ENCODE measurements at regions not wholly inside any gene's neighbourhood (a gene's known extent, or its start where the extent isn't known, plus 50 kb on each side); places are given as distances from the start of the nearest gene placed in this dataset.

DNA sequence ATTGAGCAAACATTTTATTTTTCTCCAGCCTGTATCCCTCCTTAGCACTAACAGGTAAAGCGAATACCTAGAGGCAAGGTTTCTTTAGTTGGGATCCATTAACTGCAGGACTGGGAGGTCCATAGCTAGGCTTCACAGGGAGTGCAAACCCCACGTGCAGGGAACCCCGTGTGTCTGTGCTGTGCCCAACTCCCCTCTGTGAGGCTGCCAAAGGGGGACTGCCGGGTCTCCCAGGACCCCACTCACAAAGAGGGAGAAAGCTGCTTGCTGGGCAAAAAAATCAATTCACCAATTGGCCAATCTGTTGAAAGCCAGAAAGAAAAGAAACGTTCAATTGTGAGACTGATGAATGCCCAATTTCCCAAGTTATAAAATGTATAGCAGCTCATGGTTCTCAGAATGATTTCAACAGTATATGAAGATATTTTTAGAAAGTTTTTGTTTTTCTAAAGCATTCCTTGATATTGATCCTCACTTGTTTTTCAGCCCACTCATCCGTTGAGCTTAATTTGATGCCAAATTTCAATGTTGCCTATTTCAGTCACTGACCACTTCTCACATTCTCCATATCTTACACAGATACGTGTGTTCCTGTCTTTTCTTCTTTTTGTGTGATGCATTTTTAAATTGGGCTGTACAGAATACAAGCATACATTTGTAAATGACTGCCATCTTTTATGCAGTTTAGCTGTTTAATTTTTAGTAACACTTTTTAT lies 202.7 kb upstream of the PRSS58 start:
- Mint-ChIP-seq H3K4me3 (no peak overlapping the region), H3K36me3 (no peaks in the 10 kb centered on the region), H3K9me3 (no peaks in the 10 kb centered on the region), H3K4me1 (peaks cover 13% of the 10 kb centered on the region), H3K27ac (no peak overlapping the region), H3K27me3 (ENCODE audit: low read depth) (no peaks in the 10 kb centered on the region; the same call in 1 of the 2 replicates)
- CTCF ChIA-PET = interaction anchor here (0.7 to 5.2 kb wide), 17 partner anchors 8 to 323 kb away, joined by 3 to 39 read pairs (median 7); no protein-coding TSS in a partner anchor
- DNase-seq (ENCODE audit: low spot score) (no peak), ATAC-seq (no peak)
- POLR2A ChIA-PET = no interaction called here
- TF ChIP-seq TP53 (CRISPR knock-in tag; IDR thresholded peaks at IDR 0.05) (no peak), EMX1 (CRISPR knock-in tag; IDR thresholded peaks at IDR 0.05) (no peak), SMAD4 (CRISPR knock-in tag; IDR thresholded peaks at IDR 0.05) (no peak), RORB (CRISPR knock-in tag; IDR thresholded peaks at IDR 0.05) (no peak), TCF7 (CRISPR knock-in tag; IDR thresholded peaks at IDR 0.05; ENCODE audit: low read depth) (no peak), NR2C2 (CRISPR knock-in tag; IDR thresholded peaks at IDR 0.05) (no peak), ZNF423 (CRISPR knock-in tag; IDR thresholded peaks at IDR 0.05) (no peak), RELA (CRISPR knock-in tag; IDR thresholded peaks at IDR 0.05; ENCODE audit: borderline replicate concordance) (no peak), ZNF138 (CRISPR knock-in tag; conservative IDR thresholded peaks at IDR 0.05) (no peak), ZNF416 (CRISPR knock-in tag; IDR thresholded peaks at IDR 0.05) (no peak)
- TF ChIP-seq, protein P1, sequence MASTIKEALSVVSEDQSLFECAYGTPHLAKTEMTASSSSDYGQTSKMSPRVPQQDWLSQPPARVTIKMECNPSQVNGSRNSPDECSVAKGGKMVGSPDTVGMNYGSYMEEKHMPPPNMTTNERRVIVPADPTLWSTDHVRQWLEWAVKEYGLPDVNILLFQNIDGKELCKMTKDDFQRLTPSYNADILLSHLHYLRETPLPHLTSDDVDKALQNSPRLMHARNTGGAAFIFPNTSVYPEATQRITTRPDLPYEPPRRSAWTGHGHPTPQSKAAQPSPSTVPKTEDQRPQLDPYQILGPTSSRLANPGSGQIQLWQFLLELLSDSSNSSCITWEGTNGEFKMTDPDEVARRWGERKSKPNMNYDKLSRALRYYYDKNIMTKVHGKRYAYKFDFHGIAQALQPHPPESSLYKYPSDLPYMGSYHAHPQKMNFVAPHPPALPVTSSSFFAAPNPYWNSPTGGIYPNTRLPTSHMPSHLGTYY (CRISPR knock-in tag; IDR thresholded peaks at IDR 0.05) = no peak
- TF ChIP-seq, protein P2, sequence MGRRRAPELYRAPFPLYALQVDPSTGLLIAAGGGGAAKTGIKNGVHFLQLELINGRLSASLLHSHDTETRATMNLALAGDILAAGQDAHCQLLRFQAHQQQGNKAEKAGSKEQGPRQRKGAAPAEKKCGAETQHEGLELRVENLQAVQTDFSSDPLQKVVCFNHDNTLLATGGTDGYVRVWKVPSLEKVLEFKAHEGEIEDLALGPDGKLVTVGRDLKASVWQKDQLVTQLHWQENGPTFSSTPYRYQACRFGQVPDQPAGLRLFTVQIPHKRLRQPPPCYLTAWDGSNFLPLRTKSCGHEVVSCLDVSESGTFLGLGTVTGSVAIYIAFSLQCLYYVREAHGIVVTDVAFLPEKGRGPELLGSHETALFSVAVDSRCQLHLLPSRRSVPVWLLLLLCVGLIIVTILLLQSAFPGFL (CRISPR knock-in tag; IDR thresholded peaks at IDR 0.05; ENCODE audit: borderline replicate concordance) = no peak
- TF ChIP-seq, protein P3, sequence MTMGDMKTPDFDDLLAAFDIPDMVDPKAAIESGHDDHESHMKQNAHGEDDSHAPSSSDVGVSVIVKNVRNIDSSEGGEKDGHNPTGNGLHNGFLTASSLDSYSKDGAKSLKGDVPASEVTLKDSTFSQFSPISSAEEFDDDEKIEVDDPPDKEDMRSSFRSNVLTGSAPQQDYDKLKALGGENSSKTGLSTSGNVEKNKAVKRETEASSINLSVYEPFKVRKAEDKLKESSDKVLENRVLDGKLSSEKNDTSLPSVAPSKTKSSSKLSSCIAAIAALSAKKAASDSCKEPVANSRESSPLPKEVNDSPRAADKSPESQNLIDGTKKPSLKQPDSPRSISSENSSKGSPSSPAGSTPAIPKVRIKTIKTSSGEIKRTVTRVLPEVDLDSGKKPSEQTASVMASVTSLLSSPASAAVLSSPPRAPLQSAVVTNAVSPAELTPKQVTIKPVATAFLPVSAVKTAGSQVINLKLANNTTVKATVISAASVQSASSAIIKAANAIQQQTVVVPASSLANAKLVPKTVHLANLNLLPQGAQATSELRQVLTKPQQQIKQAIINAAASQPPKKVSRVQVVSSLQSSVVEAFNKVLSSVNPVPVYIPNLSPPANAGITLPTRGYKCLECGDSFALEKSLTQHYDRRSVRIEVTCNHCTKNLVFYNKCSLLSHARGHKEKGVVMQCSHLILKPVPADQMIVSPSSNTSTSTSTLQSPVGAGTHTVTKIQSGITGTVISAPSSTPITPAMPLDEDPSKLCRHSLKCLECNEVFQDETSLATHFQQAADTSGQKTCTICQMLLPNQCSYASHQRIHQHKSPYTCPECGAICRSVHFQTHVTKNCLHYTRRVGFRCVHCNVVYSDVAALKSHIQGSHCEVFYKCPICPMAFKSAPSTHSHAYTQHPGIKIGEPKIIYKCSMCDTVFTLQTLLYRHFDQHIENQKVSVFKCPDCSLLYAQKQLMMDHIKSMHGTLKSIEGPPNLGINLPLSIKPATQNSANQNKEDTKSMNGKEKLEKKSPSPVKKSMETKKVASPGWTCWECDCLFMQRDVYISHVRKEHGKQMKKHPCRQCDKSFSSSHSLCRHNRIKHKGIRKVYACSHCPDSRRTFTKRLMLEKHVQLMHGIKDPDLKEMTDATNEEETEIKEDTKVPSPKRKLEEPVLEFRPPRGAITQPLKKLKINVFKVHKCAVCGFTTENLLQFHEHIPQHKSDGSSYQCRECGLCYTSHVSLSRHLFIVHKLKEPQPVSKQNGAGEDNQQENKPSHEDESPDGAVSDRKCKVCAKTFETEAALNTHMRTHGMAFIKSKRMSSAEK (CRISPR knock-in tag; IDR thresholded peaks at IDR 0.05; ENCODE audit: borderline replicate concordance) = no peak
- TF ChIP-seq, protein P4, sequence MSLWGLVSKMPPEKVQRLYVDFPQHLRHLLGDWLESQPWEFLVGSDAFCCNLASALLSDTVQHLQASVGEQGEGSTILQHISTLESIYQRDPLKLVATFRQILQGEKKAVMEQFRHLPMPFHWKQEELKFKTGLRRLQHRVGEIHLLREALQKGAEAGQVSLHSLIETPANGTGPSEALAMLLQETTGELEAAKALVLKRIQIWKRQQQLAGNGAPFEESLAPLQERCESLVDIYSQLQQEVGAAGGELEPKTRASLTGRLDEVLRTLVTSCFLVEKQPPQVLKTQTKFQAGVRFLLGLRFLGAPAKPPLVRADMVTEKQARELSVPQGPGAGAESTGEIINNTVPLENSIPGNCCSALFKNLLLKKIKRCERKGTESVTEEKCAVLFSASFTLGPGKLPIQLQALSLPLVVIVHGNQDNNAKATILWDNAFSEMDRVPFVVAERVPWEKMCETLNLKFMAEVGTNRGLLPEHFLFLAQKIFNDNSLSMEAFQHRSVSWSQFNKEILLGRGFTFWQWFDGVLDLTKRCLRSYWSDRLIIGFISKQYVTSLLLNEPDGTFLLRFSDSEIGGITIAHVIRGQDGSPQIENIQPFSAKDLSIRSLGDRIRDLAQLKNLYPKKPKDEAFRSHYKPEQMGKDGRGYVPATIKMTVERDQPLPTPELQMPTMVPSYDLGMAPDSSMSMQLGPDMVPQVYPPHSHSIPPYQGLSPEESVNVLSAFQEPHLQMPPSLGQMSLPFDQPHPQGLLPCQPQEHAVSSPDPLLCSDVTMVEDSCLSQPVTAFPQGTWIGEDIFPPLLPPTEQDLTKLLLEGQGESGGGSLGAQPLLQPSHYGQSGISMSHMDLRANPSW (CRISPR knock-in tag; conservative IDR thresholded peaks at IDR 0.05; ENCODE audit: low read depth) = no peak
- TF ChIP-seq, protein P5, sequence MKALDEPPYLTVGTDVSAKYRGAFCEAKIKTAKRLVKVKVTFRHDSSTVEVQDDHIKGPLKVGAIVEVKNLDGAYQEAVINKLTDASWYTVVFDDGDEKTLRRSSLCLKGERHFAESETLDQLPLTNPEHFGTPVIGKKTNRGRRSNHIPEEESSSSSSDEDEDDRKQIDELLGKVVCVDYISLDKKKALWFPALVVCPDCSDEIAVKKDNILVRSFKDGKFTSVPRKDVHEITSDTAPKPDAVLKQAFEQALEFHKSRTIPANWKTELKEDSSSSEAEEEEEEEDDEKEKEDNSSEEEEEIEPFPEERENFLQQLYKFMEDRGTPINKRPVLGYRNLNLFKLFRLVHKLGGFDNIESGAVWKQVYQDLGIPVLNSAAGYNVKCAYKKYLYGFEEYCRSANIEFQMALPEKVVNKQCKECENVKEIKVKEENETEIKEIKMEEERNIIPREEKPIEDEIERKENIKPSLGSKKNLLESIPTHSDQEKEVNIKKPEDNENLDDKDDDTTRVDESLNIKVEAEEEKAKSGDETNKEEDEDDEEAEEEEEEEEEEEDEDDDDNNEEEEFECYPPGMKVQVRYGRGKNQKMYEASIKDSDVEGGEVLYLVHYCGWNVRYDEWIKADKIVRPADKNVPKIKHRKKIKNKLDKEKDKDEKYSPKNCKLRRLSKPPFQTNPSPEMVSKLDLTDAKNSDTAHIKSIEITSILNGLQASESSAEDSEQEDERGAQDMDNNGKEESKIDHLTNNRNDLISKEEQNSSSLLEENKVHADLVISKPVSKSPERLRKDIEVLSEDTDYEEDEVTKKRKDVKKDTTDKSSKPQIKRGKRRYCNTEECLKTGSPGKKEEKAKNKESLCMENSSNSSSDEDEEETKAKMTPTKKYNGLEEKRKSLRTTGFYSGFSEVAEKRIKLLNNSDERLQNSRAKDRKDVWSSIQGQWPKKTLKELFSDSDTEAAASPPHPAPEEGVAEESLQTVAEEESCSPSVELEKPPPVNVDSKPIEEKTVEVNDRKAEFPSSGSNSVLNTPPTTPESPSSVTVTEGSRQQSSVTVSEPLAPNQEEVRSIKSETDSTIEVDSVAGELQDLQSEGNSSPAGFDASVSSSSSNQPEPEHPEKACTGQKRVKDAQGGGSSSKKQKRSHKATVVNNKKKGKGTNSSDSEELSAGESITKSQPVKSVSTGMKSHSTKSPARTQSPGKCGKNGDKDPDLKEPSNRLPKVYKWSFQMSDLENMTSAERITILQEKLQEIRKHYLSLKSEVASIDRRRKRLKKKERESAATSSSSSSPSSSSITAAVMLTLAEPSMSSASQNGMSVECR (CRISPR knock-in tag; IDR thresholded peaks at IDR 0.05; ENCODE audit: borderline replicate concordance) = no peak
- TF ChIP-seq, protein P6, sequence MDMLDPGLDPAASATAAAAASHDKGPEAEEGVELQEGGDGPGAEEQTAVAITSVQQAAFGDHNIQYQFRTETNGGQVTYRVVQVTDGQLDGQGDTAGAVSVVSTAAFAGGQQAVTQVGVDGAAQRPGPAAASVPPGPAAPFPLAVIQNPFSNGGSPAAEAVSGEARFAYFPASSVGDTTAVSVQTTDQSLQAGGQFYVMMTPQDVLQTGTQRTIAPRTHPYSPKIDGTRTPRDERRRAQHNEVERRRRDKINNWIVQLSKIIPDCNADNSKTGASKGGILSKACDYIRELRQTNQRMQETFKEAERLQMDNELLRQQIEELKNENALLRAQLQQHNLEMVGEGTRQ (CRISPR knock-in tag; IDR thresholded peaks at IDR 0.05) = no peak
- TF ChIP-seq, protein P7, sequence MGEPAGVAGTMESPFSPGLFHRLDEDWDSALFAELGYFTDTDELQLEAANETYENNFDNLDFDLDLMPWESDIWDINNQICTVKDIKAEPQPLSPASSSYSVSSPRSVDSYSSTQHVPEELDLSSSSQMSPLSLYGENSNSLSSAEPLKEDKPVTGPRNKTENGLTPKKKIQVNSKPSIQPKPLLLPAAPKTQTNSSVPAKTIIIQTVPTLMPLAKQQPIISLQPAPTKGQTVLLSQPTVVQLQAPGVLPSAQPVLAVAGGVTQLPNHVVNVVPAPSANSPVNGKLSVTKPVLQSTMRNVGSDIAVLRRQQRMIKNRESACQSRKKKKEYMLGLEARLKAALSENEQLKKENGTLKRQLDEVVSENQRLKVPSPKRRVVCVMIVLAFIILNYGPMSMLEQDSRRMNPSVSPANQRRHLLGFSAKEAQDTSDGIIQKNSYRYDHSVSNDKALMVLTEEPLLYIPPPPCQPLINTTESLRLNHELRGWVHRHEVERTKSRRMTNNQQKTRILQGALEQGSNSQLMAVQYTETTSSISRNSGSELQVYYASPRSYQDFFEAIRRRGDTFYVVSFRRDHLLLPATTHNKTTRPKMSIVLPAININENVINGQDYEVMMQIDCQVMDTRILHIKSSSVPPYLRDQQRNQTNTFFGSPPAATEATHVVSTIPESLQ (CRISPR knock-in tag; IDR thresholded peaks at IDR 0.05) = no peak
- TF ChIP-seq, protein P8, sequence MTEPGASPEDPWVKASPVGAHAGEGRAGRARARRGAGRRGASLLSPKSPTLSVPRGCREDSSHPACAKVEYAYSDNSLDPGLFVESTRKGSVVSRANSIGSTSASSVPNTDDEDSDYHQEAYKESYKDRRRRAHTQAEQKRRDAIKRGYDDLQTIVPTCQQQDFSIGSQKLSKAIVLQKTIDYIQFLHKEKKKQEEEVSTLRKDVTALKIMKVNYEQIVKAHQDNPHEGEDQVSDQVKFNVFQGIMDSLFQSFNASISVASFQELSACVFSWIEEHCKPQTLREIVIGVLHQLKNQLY (CRISPR knock-in tag; IDR thresholded peaks at IDR 0.05) = no peak
